Fibroblast of skin of back (primary cell): ENCODE measurements at regions not wholly inside any gene's neighbourhood (a gene's known extent, or its start where the extent isn't known, plus 50 kb on each side); places are given as distances from the start of the nearest gene placed in this dataset.
A peak's percentile ranks its signal among the peaks of the same experiment; 100 is the strongest.
"Not testable (repeated sequence)": the region's sequence is repeated elsewhere in the genome, so short reads cannot be mapped to it uniquely, and the experiment has no call there.

Experiments
- DNase-seq: peaks from one replicate; pipeline ENCODE4 v3.0.0-alpha.2; 2013

DNA sequence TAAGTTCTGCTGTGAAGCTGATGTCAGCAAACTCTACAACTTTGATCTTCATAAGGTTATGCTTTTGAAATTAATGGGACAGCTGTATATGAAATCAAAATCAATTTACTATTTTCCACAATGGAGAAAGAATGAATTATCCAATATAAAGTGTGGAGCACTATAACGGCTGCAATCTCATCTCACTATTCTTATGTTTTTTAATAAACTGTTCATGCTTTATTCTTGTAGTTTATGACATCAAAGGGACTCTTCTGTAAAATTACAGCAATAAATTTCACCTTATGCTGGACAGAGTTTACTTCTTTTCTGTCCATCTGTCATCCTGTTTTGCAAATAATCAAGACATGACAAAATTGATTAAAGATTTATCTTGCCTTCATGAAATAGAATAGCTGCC lies 192.5 kb downstream of the TECRL start:
- no peak for DNase-seq

GRCh38 chr4:64205376-64205775 lies 203.9 kb downstream of the TECRL start:
- DNase-seq = no peak

GRCh38 chr4:64200001-64200555 lies 209.2 kb downstream of the TECRL start:
- DNase-seq = no peak

- DNase-seq = no peak
These were observed 213.7 kb downstream of the TECRL start for GRCh38 chr4:64195582-64195981.

DNA sequence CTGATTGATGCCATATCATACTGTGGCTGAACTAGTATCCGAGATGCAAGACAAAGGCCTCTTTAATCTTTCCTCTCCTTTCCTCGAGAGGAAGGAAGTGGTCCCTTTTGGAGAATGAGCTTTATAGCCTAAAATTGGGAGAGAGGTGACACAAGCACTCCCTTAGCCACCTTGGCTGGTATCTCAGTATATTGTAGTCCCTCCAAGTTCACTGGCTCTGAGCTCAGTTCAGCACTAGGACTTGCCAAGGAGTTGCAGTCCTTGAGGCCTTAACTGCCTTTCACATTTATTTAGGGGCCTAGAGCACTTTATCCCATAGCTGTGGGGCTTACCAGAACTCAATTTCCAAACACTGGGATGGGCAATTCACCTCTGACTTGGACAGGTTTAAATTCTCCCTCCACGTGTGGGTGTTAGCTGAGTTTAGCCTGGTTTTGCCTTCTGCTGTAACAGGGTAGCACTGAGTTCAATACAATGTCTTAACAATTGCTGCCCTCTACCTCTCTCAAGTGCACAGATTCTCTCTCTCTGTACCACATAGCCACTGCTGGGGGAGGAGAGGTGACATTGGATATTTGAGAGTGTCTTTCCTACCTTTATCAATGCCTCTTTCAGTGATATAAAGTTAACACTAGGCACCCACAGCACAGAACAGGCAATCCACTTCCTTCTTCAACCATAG lies 216.4 kb downstream of the TECRL start:
- DNase-seq = no peak

GRCh38 chr4:64174247-64174882 lies 234.9 kb downstream of the TECRL start:
- DNase-seq = no peak

GRCh38 chr4:64166365-64166764 lies 242.9 kb downstream of the TECRL start:
- DNase-seq = no peak

GRCh38 chr4:64158648-64159326 lies 250.5 kb downstream of the TECRL start:
- peak; percentile 58 for DNase-seq

DNA sequence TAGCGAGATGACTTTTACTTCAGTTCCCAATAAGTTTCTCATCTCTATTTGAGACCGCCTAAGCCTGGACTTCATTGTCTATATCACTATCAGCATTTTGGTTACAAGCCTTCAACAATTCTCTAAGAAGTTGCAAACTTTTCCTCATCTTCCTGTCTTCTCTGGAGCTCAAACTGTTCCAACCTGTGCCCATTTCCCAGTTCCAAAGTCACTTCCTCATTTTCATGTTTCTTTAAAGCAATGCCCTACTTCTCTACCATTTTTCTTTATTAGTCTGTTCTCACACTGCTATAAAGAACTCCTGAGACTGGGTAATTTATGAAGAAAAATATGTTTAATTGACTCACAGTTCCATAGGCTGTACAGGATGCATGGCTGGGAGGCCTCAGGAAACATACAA lies 251.9 kb downstream of the TECRL start:
- no peak for DNase-seq

DNA sequence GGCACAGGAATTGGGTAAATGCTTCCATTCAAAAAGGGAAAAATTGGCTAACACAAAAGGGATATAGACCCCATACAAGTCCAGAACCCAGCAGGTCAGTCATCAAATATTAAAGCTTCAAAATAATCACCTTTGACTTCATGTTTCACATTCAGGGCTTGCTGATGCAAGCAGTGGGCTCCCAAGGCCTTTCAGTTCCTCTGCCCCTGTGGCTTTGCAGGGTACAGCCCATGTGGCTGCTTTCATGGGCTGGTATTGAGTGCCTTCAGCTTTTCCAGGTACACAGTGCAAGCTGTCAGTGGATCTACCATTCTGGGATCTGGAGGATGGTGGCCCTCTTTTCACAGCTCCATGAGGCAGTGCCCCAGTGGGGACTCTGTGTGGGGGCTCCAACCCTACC lies 253.0 kb downstream of the TECRL start:
- DNase-seq = no peak

- DNase-seq = no peak
These were observed 263.2 kb downstream of the TECRL start for GRCh38 chr4:64146030-64146429.

GRCh38 chr4:64144994-64145393 lies 264.3 kb downstream of the TECRL start:
- no peak for DNase-seq

- DNase-seq = no peak
These were observed 278.3 kb downstream of the TECRL start for GRCh38 chr4:64130907-64131306.

- DNase-seq = no peak
These were observed 283.9 kb downstream of the TECRL start for GRCh38 chr4:64125354-64125753.

GRCh38 chr4:64121803-64122202 lies 287.4 kb downstream of the TECRL start:
- DNase-seq = no peak

- no peak for DNase-seq
These were observed 303.3 kb downstream of the TECRL start for GRCh38 chr4:64105903-64106302.

DNA sequence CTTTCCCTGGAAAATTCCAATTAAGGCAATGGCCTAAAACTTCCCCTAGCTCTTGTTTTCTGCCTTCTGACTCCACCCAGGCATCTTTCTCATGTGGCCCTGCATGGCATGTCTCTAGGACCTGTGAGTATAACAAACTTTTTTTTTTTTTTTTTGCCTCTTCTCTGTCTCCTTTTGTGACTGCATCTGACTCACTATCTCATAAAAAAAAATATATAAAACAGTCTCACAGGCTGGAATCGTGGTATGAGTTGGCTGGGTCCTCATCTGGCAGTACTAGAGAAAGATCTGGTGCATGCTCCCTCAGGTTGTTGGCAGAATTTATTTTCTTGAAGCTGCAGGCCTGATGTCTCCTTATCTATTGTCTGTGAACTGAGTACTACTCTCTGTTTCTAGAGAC lies 313.9 kb downstream of the TECRL start:
- peak; percentile 0 for DNase-seq

DNA sequence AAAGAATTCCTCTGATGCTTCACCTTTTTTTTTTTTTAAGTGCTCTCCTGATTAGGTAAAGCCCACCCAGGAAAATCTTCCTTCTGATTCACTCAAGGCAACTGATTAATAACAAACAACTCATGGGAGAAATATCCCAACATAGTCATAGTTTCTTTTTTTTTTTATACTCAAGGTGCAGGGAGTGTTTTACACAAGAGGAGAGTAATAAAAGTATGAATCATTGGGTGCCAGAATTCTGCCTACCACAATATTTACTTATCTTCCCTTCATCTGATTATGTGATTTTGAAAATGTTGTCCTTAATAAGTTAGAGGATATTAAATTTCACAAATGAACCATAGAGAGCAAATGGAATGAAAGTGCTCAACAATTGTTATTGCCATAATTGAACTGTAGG lies 329.9 kb downstream of the TECRL start:
- no peak for DNase-seq

GRCh38 chr4:64068096-64068495 lies 341.2 kb downstream of the TECRL start:
- DNase-seq = peak; percentile 3

DNA sequence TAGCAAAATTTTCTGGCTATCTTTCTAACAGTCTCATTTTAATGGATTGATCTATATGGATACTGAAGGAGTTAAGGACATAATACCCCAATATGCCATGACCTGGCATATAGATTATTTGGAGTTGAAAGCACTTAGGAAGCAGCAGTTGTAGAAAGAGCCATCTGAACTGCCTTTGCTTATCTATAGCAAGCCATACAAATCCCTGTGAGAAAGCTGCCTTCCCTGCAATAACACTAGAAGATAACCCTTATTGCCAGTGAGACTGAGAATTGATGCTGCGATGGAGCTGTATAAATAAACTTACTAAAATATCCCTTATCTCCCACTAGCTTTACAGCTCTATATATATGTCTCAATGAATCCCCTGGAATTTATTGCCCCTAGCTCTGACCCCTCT lies 346.3 kb downstream of the TECRL start:
- no peak for DNase-seq

DNA sequence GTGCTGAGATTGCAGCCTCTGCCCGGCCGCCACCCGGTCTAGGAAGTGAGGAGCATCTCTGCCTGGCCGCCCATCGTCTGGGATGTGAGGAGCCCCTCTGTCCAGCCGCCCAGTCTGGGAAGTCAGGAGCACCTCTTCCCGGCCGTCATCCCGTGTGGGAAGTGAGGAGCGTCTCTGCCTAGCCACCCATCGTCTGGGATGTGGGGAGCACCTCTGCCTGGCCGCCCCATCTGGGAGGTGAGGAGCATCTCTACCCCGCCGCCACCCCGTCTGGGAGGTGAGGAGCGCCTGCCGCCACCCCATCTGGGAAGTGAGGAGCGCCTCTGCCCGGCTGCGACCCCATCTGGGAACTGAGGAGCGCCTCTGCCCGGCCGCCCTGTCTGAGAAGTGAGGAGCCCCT lies 372.2 kb downstream of the TECRL start:
- DNase-seq = not testable (repeated sequence)

DNA sequence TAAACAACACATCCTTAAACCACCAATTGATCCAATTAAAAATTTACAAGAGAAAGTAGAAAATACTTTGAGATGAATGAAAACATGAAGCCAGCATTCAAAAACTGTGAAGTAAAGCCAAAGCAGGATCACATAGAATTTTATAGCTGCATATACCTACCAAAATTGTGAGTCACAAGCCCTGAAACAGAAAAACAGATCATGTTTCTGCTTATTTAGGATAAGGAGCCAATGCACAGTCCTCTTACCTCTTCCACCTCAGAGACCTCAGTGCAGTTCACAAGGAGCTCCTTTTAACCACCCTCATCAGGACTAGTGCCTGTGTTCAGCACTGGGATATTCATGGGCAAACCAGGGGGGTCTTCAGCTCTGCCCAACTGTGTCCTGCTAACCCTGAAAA lies 386.7 kb downstream of the TECRL start:
- no peak for DNase-seq

GRCh38 chr4:64016893-64017292 lies 392.4 kb downstream of the TECRL start:
- DNase-seq = no peak

- no peak for DNase-seq
These were observed 394.6 kb downstream of the TECRL start for GRCh38 chr4:64014647-64015046.
